Karpas-422 (cell line): ENCODE measurements at regions not wholly inside any gene's neighbourhood (a gene's known extent, or its start where the extent isn't known, plus 50 kb on each side); places are given as distances from the start of the nearest gene placed in this dataset.

Experiments used
- DNase-seq: peaks from one replicate; pipeline ENCODE4 v3.0.0-alpha.2; 2015
- H2AFZ ChIP-seq: fragments of 200-600 bp; sonication (generic); 2 replicates; pipeline ENCODE4 v1.6.1; 2014; ENCODE audit warnings: antibody characterized with exemption, low read length, mixed read lengths
- H3K27ac ChIP-seq: fragments of 200-600 bp; sonication (generic); 2 replicates; pipeline ENCODE4 v1.5.1; 2014; ENCODE audit warnings: mild to moderate bottlenecking, low read length, moderate library complexity
- H3K27me3 ChIP-seq: fragments of 200-600 bp; sonication (generic); 2 replicates; pipeline ENCODE4 v1.6.1; 2014; ENCODE audit warnings: low read length, mixed read lengths
- H3K36me3 ChIP-seq: fragments of 200-600 bp; sonication (generic); 2 replicates; pipeline ENCODE4 v1.6.1; 2014; ENCODE audit warnings: low read length, mixed read lengths; ENCODE audit not compliant: insufficient read depth
- H3K4me1 ChIP-seq: fragments of 200-600 bp; sonication (generic); 2 replicates; pipeline ENCODE4 v1.6.1; 2014; ENCODE audit warnings: mild to moderate bottlenecking, low read length, mixed read lengths
- H3K4me2 ChIP-seq: fragments of 200-600 bp; sonication (generic); 2 replicates; pipeline ENCODE4 v1.6.1; 2014; ENCODE audit warnings: low read length, low read depth, mild to moderate bottlenecking; ENCODE audit not compliant: poor library complexity, severe bottlenecking
- H3K4me3 ChIP-seq: fragments of 200-600 bp; sonication (generic); 2 replicates; pipeline ENCODE4 v1.5.1; 2014; ENCODE audit warnings: mild to moderate bottlenecking, antibody characterized with exemption, low read length, mixed read lengths
- H3K79me2 ChIP-seq: fragments of 200-600 bp; sonication (generic); 2 replicates; pipeline ENCODE4 v1.6.1; 2014; ENCODE audit warnings: mild to moderate bottlenecking, low read length, mixed read lengths
- H3K9ac ChIP-seq: fragments of 200-600 bp; sonication (generic); 2 replicates; pipeline ENCODE4 v1.6.0; 2014; ENCODE audit warnings: low read length
- H3K9me2 ChIP-seq: fragments of 200-600 bp; sonication (generic), shearing (Covaris generic); replicated peaks from 2 replicates; pipeline ENCODE4 v1.6.0; 2014; ENCODE audit warnings: mild to moderate bottlenecking, low read length, moderate library complexity; ENCODE audit not compliant: insufficient read depth
- H3K9me3 ChIP-seq: fragments of 300-700, 200-600 bp; sonication (generic); 2 replicates; pipeline ENCODE4 v1.6.1; 2014; ENCODE audit warnings: low read length, mixed read lengths
- H4K20me1 ChIP-seq: fragments of 200-600 bp; sonication (generic); 2 replicates; pipeline ENCODE4 v1.6.1; 2014; ENCODE audit warnings: mild to moderate bottlenecking, antibody characterized with exemption, low read length, low read depth; ENCODE audit not compliant: insufficient read depth

DNA sequence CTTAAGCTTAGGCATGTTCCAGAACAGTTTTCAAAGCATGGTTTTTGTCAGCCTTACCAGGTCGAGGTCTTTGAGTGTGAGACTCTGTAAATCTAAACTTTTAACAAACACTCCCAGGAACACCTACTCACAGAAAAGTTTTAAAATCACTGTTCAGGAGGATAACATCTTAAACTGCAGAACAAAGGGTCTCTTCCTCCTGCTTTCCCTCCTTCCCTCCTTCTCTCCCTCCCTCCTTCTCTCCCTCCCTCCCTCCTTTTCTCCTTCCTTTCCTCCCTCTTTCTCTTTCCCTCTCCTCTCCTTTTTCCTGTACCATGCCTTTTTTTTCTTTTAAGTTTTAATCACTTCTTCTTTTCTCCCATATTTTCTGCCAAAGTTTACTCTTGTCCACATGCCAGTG, 153.5 kb upstream of the MAF start:
- Histone ChIP-seq H3K9ac (no peak overlapping the region), H3K79me2 (no peaks in the 10 kb centered on the region), H3K4me3 (no peak overlapping the region), H3K27ac (no peak overlapping the region), H3K4me2 (no peak overlapping the region), H3K9me2 (no peaks in the 10 kb centered on the region), H3K9me3 (no peaks in the 10 kb centered on the region), H2AFZ (no peak overlapping the region), H3K4me1 (no peaks in the 10 kb centered on the region), H3K27me3 (no peaks in the 10 kb centered on the region), H3K36me3 (no peaks in the 10 kb centered on the region), H4K20me1 (no peaks in the 10 kb centered on the region)
- no peak for DNase-seq

DNA sequence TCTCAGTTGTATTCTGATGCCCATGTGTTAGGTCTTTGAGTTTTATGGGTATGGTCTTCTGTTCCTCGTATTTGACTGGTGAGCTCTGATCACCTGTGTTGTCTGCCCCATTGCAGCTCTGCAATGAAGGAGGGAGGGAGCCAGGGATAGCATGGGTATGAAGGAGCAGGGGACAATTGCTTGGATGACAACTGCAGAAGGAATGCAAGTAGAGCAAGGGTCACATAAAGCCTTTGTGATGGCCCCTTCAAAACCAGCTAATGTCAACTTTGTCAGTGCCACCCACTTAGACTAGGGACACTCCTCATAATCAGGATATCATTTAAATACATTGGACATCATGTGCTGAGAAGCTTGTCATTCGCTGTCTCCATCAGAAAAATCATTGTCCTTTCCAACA, 152.7 kb upstream of the MAF start:
- H3K9me2 ChIP-seq, result no peaks in the 10 kb centered on the region
- no peak overlapping the region for H3K4me3 ChIP-seq
- no peaks in the 10 kb centered on the region for H4K20me1 ChIP-seq
- H3K79me2 ChIP-seq, result no peaks in the 10 kb centered on the region
- no peak overlapping the region for H3K9ac ChIP-seq
- DNase-seq, result no peak
- no peaks in the 10 kb centered on the region for H3K27me3 ChIP-seq
- no peaks in the 10 kb centered on the region for H3K36me3 ChIP-seq
- H3K4me1 ChIP-seq, result no peaks in the 10 kb centered on the region
- no peak overlapping the region for H2AFZ ChIP-seq
- H3K4me2 ChIP-seq, result no peak overlapping the region
- no peaks in the 10 kb centered on the region for H3K9me3 ChIP-seq
- H3K27ac ChIP-seq, result no peak overlapping the region

DNA sequence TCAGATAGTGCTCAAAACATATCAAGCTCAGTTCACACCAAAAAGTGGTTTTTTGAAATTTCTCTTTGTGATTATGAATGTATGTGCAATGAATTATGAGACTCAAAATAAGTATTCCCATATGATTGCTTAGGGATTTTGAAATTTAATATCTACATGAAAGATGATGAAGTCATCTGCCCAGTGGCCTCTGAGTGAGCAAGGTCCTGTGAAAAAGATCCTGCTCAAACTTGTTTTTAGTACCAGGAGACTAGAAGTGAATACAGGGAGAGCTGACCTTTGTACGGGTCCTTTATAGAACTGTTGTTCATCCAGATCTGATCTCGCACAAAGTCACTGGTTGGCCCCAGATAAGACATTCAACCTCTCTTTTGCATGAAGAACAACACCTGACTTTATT, 151.9 kb upstream of the MAF start:
- Histone ChIP-seq H3K9me3 (no peaks in the 10 kb centered on the region), H4K20me1 (no peaks in the 10 kb centered on the region), H3K9ac (no peak overlapping the region), H3K36me3 (no peaks in the 10 kb centered on the region), H2AFZ (no peak overlapping the region), H3K4me3 (no peak overlapping the region), H3K9me2 (no peaks in the 10 kb centered on the region), H3K4me2 (no peak overlapping the region), H3K27ac (no peak overlapping the region), H3K79me2 (no peaks in the 10 kb centered on the region), H3K4me1 (no peaks in the 10 kb centered on the region), H3K27me3 (no peaks in the 10 kb centered on the region)
- DNase-seq, result no peak

DNA sequence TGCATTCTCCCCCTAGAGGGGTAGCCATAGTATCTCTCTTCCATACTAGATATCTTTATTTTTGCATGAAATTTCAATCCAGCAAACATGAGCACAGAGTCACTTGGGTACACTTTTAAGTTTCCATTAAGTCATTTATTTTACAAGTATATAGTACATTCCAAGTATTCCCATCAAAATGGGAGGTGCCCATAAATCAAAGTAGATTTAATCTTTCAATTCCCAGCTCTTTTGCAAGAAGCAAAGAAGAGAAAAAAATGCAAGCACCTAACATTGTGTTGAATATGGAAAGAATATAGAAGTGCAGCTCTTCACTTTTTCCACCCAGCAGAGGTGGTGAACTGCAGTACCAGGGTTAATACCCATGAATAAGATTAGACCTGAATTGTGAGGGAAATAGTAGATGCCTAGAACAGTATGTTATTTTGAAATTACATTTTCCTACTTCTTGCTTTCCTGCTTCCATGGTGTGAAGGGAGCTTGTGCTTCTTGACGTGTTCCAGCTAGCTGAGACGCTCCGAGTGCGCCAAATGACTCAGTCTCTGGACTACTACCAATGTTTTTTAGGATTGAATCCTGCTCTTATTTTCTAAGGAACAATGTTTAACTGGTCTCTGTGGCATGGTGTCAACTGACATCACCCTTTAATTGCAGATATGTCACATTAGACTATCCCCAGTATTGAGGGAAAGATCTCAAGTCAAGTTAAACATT, 151.1 kb upstream of the MAF start:
- Histone ChIP-seq H3K27ac (no peak overlapping the region), H3K36me3 (no peaks in the 10 kb centered on the region), H2AFZ (no peak overlapping the region), H3K4me2 (no peak overlapping the region), H3K79me2 (no peaks in the 10 kb centered on the region), H4K20me1 (no peaks in the 10 kb centered on the region), H3K9me3 (no peaks in the 10 kb centered on the region), H3K4me3 (no peak overlapping the region), H3K9me2 (no peaks in the 10 kb centered on the region), H3K27me3 (no peaks in the 10 kb centered on the region), H3K4me1 (no peaks in the 10 kb centered on the region), H3K9ac (no peak overlapping the region)
- no peak for DNase-seq

DNA sequence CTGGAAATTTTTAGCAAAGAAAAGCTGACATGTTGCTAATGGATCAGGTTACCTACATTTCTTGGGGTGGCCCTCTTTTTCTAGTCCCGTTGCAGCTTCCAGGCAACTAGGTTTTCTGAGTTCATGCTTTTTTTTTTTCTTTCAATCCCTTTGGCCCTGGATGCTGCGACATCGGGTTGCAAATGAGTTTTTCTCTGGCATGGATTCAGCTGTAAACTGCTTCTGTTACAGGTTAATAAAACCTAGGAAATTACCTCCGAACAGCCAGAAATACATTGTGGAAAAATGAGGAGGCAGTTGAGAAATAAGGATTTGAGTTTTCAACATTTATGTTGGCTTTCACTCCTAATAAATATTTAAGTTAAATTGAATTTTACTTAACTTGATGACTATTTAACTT, 149.8 kb upstream of the MAF start:
- Histone ChIP-seq H3K79me2 (no peaks in the 10 kb centered on the region), H3K9me3 (no peaks in the 10 kb centered on the region), H3K4me3 (no peak overlapping the region), H3K27me3 (no peaks in the 10 kb centered on the region), H3K4me2 (no peak overlapping the region), H3K4me1 (no peaks in the 10 kb centered on the region), H4K20me1 (no peaks in the 10 kb centered on the region), H3K9ac (no peak overlapping the region), H3K9me2 (no peaks in the 10 kb centered on the region), H3K36me3 (no peaks in the 10 kb centered on the region), H2AFZ (no peak overlapping the region), H3K27ac (no peak overlapping the region)
- DNase-seq, result no peak

DNA sequence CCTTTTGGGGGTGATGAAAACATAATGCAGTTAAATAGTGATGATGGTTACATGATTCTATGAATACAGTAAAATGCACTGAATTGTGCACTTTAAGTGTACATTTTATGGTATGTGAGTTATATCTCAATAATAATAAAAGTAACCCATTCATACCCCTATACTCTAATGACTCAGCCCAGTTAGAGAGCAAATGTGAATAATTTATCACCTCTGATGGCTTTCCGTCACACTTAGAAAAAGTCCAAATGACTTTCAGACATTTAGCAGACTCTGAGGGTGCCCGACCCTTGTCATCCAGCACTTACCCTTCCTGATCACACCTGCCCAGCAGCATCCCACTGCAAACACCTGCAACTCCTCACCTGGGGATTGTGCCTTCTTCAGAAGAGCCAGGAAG, 148.1 kb upstream of the MAF start:
- Histone ChIP-seq H3K9me3 (no peaks in the 10 kb centered on the region), H3K9ac (no peak overlapping the region), H3K36me3 (no peaks in the 10 kb centered on the region), H3K27me3 (no peaks in the 10 kb centered on the region), H3K4me3 (no peak overlapping the region), H4K20me1 (no peaks in the 10 kb centered on the region), H3K9me2 (no peaks in the 10 kb centered on the region), H3K79me2 (no peaks in the 10 kb centered on the region), H3K4me1 (no peaks in the 10 kb centered on the region), H3K4me2 (no peak overlapping the region), H2AFZ (no peak overlapping the region), H3K27ac (no peak overlapping the region)
- no peak for DNase-seq

DNA sequence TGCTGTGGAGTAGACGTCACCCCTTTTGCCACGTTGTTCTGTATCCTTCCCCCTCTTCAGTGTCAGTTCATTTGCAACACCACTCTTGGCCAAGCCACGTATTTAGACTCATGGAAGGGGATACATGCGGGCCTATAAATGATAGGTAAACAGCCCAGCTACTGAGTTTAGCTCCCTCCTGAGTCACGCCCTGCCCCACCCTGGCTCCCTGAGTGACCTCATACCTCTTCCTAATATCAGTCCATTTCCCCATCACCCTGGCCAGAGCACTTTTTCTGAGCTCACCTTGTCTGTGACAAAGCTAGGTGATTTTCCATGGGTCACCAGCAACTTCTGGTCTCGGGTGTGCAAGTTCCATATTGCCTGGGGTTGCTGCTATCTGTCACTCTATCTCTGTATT, 147.2 kb upstream of the MAF start:
- Histone ChIP-seq H4K20me1 (no peaks in the 10 kb centered on the region), H3K9me3 (no peaks in the 10 kb centered on the region), H3K27ac (no peak overlapping the region), H3K4me3 (no peak overlapping the region), H3K36me3 (no peaks in the 10 kb centered on the region), H3K4me1 (no peaks in the 10 kb centered on the region), H3K9me2 (no peaks in the 10 kb centered on the region), H2AFZ (no peak overlapping the region), H3K27me3 (no peaks in the 10 kb centered on the region), H3K79me2 (no peaks in the 10 kb centered on the region), H3K9ac (no peak overlapping the region), H3K4me2 (no peak overlapping the region)
- DNase-seq, result no peak

DNA sequence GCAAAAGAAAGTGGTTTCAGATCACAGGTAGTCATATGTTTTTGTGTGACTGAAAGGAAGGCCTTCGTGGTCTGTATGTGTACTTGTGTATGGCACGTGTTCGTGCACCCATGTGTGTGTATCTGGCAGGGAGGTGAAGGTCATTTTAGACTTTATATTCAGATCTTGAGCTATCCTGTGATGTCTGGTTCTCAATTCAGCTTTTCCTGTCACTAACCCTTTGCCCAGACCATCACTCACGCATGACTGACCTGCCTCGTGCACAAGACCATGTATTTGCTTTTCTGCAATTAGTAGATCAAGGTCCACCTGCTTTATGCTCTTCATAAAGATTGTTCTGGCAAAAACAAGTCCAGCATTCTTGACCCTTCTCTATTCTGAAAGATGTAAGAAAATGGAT, 139.7 kb upstream of the MAF start:
- Histone ChIP-seq H3K9ac (no peak overlapping the region), H3K4me1 (no peaks in the 10 kb centered on the region), H3K36me3 (no peaks in the 10 kb centered on the region), H3K4me3 (no peak overlapping the region), H3K27ac (no peak overlapping the region), H3K4me2 (no peak overlapping the region), H3K9me2 (no peaks in the 10 kb centered on the region), H3K9me3 (no peaks in the 10 kb centered on the region), H3K27me3 (no peaks in the 10 kb centered on the region), H3K79me2 (no peaks in the 10 kb centered on the region), H4K20me1 (no peaks in the 10 kb centered on the region), H2AFZ (no peak overlapping the region)
- no peak for DNase-seq

DNA sequence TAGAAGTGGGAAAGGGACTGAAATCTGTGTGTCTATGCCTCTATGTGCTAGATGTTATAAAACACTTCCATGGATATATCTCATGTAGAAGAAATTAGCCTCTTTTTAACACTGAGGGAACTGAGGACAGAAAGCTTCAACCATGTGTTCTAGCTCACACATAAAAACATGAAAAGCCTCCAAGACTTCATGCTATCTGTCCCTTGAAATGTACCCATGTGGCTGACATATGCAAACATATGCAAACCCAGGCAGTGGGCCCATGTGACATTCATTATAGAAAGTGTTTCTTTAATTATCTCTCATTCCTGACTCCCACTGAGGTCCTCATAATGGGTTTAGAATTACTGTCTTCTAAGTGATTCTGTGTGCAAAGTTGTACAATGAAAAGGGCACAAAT, 134.7 kb upstream of the MAF start:
- no peak overlapping the region for H3K4me3 ChIP-seq
- no peaks in the 10 kb centered on the region for H3K9me3 ChIP-seq
- no peaks in the 10 kb centered on the region for H3K79me2 ChIP-seq
- H4K20me1 ChIP-seq, result no peaks in the 10 kb centered on the region
- no peaks in the 10 kb centered on the region for H3K4me1 ChIP-seq
- no peak overlapping the region for H3K27ac ChIP-seq
- H3K4me2 ChIP-seq, result no peak overlapping the region
- no peak overlapping the region for H2AFZ ChIP-seq
- no peaks in the 10 kb centered on the region for H3K27me3 ChIP-seq
- no peaks in the 10 kb centered on the region for H3K9me2 ChIP-seq
- no peaks in the 10 kb centered on the region for H3K36me3 ChIP-seq
- DNase-seq, result no peak
- no peak overlapping the region for H3K9ac ChIP-seq
